Ectodermal cell (in vitro differentiated cells): ENCODE measurements at regions not wholly inside any gene's neighbourhood (a gene's known extent, or its start where the extent isn't known, plus 50 kb on each side); places are given as distances from the start of the nearest gene placed in this dataset.

Experiments used
- H3K27ac ChIP-seq: 2 replicates; pipeline ENCODE4 v1.7.0; 2013; ENCODE audit warnings: mild to moderate bottlenecking, low read depth, low read length; ENCODE audit not compliant: insufficient read depth, poor library complexity, severe bottlenecking
- H3K27me3 ChIP-seq: 2 replicates; pipeline ENCODE4 v1.7.0; 2013; ENCODE audit warnings: mild to moderate bottlenecking, low read length; ENCODE audit not compliant: insufficient read depth, control insufficient read depth, poor library complexity, severe bottlenecking
- H3K36me3 ChIP-seq: one replicate; pipeline ENCODE4 v1.7.0; 2013; ENCODE audit warnings: low read length; ENCODE audit not compliant: control insufficient read depth, insufficient read depth
- H3K4me1 ChIP-seq: one replicate; pipeline ENCODE4 v1.7.0; 2013; ENCODE audit warnings: low read length; ENCODE audit not compliant: control insufficient read depth, insufficient read depth
- H3K4me3 ChIP-seq: 2 replicates; pipeline ENCODE4 v1.7.0; 2013; ENCODE audit warnings: low read depth, low read length, control low read depth; ENCODE audit not compliant: insufficient read depth
- H3K9me3 ChIP-seq: 2 replicates; pipeline ENCODE4 v1.7.0; 2013; ENCODE audit warnings: mild to moderate bottlenecking, low read length, moderate library complexity; ENCODE audit not compliant: control insufficient read depth
- WGBS, 2 experiments: methylation state at CpG; one replicate each; pipeline ENCODE4 v1.1.7; 2013; ENCODE audit warnings: missing lambda C conversion rate in 2 of 2; 5-methylcytosine and 5-hydroxymethylcytosine counted together

DNA sequence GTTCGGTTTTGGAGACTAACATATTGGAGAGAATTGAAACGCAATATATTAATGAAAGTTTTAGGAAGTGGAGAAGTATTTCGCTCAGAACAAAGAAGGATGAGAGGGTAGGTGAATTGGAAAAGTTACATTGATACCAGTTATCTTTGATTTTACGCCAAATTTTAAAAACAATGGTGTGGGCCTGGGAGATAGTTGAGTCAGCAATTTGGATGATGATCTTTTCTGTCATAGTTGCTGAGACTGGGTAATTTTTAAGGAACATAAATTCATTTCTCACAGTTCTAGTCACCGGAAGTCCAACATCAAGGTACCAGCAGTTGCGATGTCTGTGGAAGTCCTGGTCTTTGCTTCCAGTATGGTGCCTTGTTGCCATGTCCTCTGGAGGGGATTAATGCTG is 644.8 kb upstream of the LCORL start:
- H3K9me3 ChIP-seq, result no peaks in the 10 kb centered on the region
- 91 to 96% methylated on average over 6 of the region's 6 CpGs for WGBS, 2 experiments
- H3K4me3 ChIP-seq, result no peak overlapping the region
- no peak overlapping the region for H3K27ac ChIP-seq
- no peaks in the 10 kb centered on the region for H3K27me3 ChIP-seq
- no peaks in the 10 kb centered on the region for H3K4me1 ChIP-seq
- H3K36me3 ChIP-seq, result no peaks in the 10 kb centered on the region

DNA sequence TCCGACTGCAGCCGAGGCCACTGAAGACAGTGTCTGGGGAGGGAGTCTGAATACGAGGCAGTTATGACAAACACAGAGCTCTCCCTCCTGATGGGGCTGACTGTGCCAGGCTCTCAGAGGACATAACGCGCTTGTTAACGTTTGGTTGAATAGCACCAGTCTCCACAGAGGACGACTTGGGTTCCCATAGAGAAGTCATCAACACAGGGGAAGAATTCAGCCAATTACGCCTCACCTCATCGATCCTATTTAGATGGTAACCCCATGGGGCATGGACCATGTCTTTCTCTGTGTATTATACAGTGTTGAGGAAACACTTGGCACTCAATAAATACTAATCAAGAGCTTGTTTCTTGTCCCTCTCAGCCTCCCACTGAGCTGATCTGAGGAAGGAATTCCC is 642.6 kb upstream of the LCORL start:
- H3K4me1 ChIP-seq, result peaks cover 6% of the 10 kb centered on the region
- WGBS, 2 experiments, result 55 to 67% methylated on average over 9 of the region's 9 CpGs

DNA sequence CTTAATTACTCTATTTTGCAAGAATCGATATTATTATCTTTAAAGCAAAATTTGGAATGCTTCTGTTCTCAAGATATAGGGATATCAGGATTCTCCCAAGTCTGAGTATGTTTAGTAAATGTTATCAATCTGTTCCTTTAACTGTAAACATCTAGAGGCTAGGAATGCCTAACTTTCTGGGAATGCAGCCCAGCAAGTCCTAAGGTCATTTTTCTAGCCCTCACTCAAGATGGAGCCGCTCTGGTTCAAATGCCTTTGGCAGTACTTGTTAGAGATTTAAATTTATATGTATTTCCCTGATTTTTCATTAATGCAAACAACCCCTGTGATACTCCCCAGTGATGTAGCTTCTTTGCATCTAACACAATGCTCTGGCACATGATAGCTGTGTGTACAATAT is 623.8 kb upstream of the LCORL start:
- Histone ChIP-seq H3K4me3 (no peak overlapping the region), H3K27me3 (no peaks in the 10 kb centered on the region), H3K36me3 (no peaks in the 10 kb centered on the region), H3K4me1 (no peaks in the 10 kb centered on the region), H3K9me3 (no peaks in the 10 kb centered on the region), H3K27ac (no peak overlapping the region)
- 100% methylated on average over 1 to 2 of the region's 2 CpGs for WGBS, 2 experiments

More for the DNA sequence above, 642.6 kb upstream of the LCORL start:
- H3K4me3 ChIP-seq, result no peak overlapping the region
- H3K27ac ChIP-seq, result peak overlapping the region; percentile 66
- H3K9me3 ChIP-seq, result no peaks in the 10 kb centered on the region
- no peaks in the 10 kb centered on the region for H3K27me3 ChIP-seq
- H3K36me3 ChIP-seq, result no peaks in the 10 kb centered on the region

DNA sequence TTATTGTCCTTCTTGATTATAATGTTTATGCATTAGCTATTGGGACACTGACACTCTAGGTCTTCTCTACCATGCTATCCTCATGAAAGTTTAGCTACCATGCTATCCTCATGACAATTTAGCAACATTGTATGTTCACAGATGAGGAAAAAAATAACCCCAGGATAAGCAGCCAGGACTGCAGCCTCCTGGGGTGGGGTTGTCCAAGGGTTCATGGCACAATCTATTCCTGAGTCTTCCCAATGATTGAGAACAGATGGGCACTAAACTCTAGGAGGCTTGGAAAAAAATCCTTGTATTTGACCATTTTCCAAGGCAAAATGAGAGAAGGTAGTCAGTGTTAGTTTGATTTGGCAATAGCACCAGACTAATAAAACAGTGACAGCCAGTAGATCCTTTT is 619.8 kb upstream of the LCORL start:
- no peak overlapping the region for H3K4me3 ChIP-seq
- H3K36me3 ChIP-seq, result no peaks in the 10 kb centered on the region
- no peak overlapping the region for H3K27ac ChIP-seq
- H3K4me1 ChIP-seq, result no peaks in the 10 kb centered on the region
- H3K9me3 ChIP-seq, result no peaks in the 10 kb centered on the region
- H3K27me3 ChIP-seq, result no peaks in the 10 kb centered on the region

DNA sequence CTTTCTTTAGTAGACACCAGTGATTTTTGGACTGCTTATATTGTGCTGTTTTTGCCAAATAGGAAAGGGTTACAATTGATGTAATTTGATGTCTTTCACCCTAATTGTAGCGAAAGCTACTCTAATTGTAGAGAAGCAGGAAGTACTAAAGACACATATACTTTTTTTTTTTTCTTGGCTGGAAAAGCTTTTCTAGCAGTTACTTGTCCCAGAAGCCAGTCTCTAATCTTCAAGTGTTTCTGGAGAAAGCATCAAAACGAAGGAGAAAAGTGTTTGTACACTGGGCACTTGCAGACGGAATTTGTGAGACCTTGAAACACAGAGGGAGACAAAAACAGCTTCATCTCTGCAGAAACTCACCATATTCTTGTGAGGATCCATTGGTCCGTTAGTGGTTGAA is 616.5 kb upstream of the LCORL start:
- H3K9me3 ChIP-seq, result no peaks in the 10 kb centered on the region
- H3K36me3 ChIP-seq, result no peaks in the 10 kb centered on the region
- WGBS, 2 experiments, result 88 to 95% methylated on average over 3 to 4 of the region's 4 CpGs

DNA sequence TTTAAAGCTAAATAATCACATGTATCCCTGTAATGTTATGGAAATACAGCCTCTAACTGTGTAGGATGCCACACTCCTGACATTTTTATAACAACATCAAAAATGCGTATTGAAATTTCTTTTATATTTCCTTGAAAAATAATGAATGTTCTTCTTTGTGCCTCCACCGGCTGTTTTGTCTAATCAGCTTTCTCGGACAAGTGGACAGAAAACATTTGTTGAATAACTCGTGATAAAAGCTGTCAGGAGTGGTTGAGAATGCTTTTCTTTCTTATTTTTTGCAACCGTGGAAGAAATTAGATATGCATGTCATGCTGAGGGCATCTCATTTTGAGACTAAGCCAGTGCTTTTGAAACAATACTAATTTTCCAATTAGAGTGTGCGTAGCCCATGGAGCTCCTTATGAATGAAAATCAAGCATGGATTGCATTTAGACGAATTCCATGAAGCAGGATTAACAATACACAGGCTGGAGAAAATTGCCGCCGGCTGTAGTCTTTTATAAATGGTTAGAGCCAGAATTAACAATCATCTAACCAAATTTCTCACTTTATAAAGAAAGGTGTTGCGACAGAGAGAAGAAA is 614.5 kb upstream of the LCORL start:
- Histone ChIP-seq H3K9me3 (no peaks in the 10 kb centered on the region), H3K4me1 (peaks cover 5% of the 10 kb centered on the region), H3K36me3 (no peaks in the 10 kb centered on the region), H3K27ac (no peak overlapping the region), H3K4me3 (no peak overlapping the region), H3K27me3 (no peaks in the 10 kb centered on the region)
- WGBS, 2 experiments, result 86 to 90% methylated on average over 7 to 10 of the region's 10 CpGs

More for the DNA sequence above, 616.5 kb upstream of the LCORL start:
- Histone ChIP-seq H3K4me1 (peaks cover 5% of the 10 kb centered on the region), H3K27me3 (no peaks in the 10 kb centered on the region), H3K4me3 (no peak overlapping the region), H3K27ac (no peak overlapping the region)

DNA sequence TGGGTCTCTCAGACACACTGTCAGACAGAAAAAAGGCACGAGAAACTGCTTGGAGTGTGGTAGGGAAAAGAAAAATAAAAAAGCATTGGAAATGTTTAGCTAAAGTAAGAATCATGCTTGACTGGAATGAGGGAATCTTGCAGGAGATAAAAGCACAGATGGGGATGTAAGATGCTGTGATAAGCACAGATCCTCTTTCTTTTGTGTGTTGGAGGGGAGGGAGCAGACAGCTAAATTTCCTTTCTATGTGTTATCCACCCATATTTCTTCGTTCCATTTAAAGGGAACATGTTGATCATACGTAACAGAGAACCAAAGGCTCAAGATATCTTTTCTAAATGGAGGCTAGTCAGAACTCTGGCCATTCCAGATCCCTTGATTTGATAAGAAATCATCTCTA is 614.0 kb upstream of the LCORL start:
- peaks cover 5% of the 10 kb centered on the region for H3K4me1 ChIP-seq
- H3K36me3 ChIP-seq, result no peaks in the 10 kb centered on the region
- WGBS, 2 experiments, result 95 to 97% methylated on average over 3 of the region's 3 CpGs
- no peak overlapping the region for H3K27ac ChIP-seq
- no peak overlapping the region for H3K4me3 ChIP-seq
- no peaks in the 10 kb centered on the region for H3K9me3 ChIP-seq
- no peaks in the 10 kb centered on the region for H3K27me3 ChIP-seq

DNA sequence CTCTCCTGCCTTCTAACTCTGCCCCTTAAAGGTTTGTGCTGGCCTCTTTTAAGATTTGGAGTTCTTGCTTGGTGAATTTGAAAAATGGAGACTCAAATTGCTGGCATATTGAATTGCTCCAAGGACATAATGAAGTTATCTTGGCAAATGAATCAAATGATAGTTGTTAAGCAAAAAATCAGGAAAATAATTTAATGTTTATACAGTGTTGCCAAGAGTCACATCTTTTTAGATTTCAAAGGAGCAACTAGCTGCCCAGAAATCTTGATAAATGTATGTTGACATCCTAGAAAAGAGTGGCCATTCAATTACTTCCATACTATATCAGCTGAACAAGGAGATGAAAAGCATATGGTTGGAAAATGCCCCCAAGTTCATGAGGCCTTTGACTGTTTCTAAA is 610.0 kb upstream of the LCORL start:
- Histone ChIP-seq H3K27ac (no peak overlapping the region), H3K36me3 (no peaks in the 10 kb centered on the region), H3K27me3 (no peaks in the 10 kb centered on the region), H3K9me3 (no peaks in the 10 kb centered on the region), H3K4me1 (peaks cover 5% of the 10 kb centered on the region), H3K4me3 (no peak overlapping the region)

DNA sequence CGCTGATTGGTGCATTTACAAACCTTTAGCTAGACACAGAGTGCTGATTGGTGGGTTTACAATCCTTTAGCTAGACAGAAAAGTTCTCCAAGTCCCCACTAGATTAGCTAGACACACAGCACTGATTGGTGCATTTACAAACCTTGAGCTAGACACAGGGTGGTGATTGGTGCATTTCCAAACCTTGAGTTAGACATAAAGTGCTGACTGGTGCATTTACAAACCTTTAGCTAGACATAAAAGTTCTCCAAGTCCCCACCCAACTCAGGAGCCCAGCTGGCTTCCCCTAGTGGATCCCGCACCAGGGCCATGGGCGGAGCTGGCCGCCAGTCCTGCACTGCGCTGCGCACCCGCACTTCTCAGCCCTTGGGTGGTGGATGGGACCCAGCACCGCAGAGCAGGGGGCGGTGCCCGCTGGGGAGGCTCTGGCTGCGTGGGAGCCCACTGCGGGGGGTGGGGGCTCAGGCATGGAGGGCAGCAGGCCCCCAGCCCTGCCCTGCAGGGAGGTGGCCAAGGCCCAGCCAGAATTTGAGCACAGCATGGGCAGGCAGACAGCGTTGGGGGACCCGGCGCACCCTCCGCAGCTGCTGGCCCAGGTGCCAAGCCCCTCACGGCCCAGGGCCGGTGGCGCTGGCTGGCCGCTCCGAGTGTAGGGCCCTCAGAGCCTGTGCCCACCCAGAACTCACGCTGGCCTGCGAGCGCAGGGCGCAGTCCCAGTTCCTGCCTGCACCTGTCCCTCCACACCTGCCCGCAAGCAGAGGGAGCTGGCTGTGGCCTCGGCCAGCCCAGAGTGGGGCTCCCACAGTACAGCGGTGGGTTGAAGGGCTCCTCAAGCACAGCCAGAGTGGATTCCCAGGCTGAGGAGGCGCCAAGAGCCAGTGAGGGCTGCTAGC is 608.9 kb upstream of the LCORL start:
- no peaks in the 10 kb centered on the region for H3K9me3 ChIP-seq
- WGBS, 2 experiments, result 90% methylated on average over 29 of the region's 29 CpGs
- peaks cover 1% of the 10 kb centered on the region for H3K4me1 ChIP-seq

DNA sequence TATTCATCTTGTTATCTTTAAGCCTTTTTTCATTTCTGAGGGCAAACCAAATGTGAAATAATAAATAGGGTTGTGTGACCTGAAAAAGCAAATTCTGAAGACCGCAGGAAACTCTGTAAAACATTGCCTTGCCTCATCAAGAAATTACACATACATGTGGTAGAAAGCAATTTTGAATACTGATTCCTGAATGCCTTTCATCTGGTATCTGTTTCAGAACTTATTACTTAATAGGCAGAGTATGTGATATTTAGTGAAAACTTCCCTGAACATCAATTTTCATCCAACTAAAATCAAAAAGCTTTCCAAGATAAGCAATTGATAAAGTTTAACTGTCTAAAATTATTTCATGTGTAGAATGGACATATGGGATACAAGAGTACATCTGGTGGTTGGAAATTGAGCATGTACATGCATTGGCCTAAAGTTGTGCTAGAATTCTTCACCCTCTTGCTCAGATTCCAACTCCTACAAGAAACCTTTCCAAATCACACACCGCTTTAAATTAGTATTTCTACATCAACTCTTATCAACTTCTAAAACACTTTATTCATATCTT is 606.0 kb upstream of the LCORL start:
- Histone ChIP-seq H3K27me3 (no peaks in the 10 kb centered on the region), H3K27ac (no peak overlapping the region), H3K4me1 (no peaks in the 10 kb centered on the region), H3K36me3 (no peaks in the 10 kb centered on the region), H3K9me3 (no peaks in the 10 kb centered on the region), H3K4me3 (no peak overlapping the region)
- 96% methylated on average over 1 to 2 of the region's 2 CpGs for WGBS, 2 experiments

More for the DNA sequence above, 608.9 kb upstream of the LCORL start:
- Histone ChIP-seq H3K27me3 (no peaks in the 10 kb centered on the region), H3K27ac (no peak overlapping the region), H3K4me3 (no peak overlapping the region), H3K36me3 (no peaks in the 10 kb centered on the region)
